WTC11 (cell line): ENCODE measurements at regions not wholly inside any gene's neighbourhood (a gene's known extent, or its start where the extent isn't known, plus 50 kb on each side); places are given as distances from the start of the nearest gene placed in this dataset.

ENCODE experiments used
- ATAC-seq: fragments of 200-7000 bp; cut with Tn5 transposase; 2 replicates; pipeline ENCODE4 v1.10.0; 2021; ENCODE audit warnings: mild to moderate bottlenecking, moderate library complexity
- CTCF ChIA-PET: fragments of 300-600 bp; sonication (Branson Sonifier 250); formaldehyde crosslinking; loops from one replicate; lab custom pipeline; 2021; ENCODE audit warnings: antibody characterized with exemption; lab: Charles Lee
- POLR2A ChIA-PET: fragments of 350-600 bp; sonication (Branson Sonifier 250); formaldehyde crosslinking; loops from one replicate; lab custom pipeline; 2021; ENCODE audit warnings: antibody characterized with exemption; lab: Charles Lee
- DNase-seq: peaks from one replicate; pipeline ENCODE4 v3.0.0; 2021; ENCODE audit warnings: low spot score
- H3K27ac Mint-ChIP-seq: 2 replicates; pipeline ENCODE4 v1.8.0; 2021; ENCODE audit warnings: mixed read lengths
- H3K27me3 Mint-ChIP-seq: 2 replicates; pipeline ENCODE4 v1.8.0; 2021; ENCODE audit warnings: low read depth, mild to moderate bottlenecking, moderate library complexity, mixed read lengths
- H3K36me3 Mint-ChIP-seq: 2 replicates; pipeline ENCODE4 v1.8.0; 2021; ENCODE audit warnings: mixed read lengths
- H3K4me1 Mint-ChIP-seq: 2 replicates; pipeline ENCODE4 v1.8.0; 2022; ENCODE audit warnings: mixed read lengths
- H3K4me3 Mint-ChIP-seq: 2 replicates; pipeline ENCODE4 v1.8.0; 2021; ENCODE audit warnings: mild to moderate bottlenecking, moderate library complexity, mixed read lengths
- H3K9me3 Mint-ChIP-seq: 2 replicates; pipeline ENCODE4 v1.8.0; 2021; ENCODE audit warnings: mixed read lengths
- ARID4B ChIP-seq: sonication (generic); formaldehyde crosslinking; IDR thresholded peaks from 2 replicates; pipeline ENCODE4 v1.8.0; 2023; ENCODE audit warnings: missing genetic modification reagents, mild to moderate bottlenecking, borderline replicate concordance
- ATF3 ChIP-seq: sonication (generic); formaldehyde crosslinking; conservative IDR thresholded peaks from 2 replicates; pipeline ENCODE4 v1.8.1; 2022; ENCODE audit warnings: mild to moderate bottlenecking, missing genetic modification reagents
- E2F4 ChIP-seq: sonication (generic); formaldehyde crosslinking; IDR thresholded peaks from 2 replicates; pipeline ENCODE4 v1.8.1; 2022; ENCODE audit warnings: low read depth, mild to moderate bottlenecking, moderate library complexity, missing genetic modification reagents, borderline replicate concordance
- E2F5 ChIP-seq: sonication (generic); formaldehyde crosslinking; IDR thresholded peaks from 2 replicates; pipeline ENCODE4 v1.8.1; 2022; ENCODE audit warnings: mild to moderate bottlenecking, moderate library complexity, missing genetic modification reagents
- ETV6 ChIP-seq: sonication (generic); formaldehyde crosslinking; IDR thresholded peaks from 2 replicates; pipeline ENCODE4 v1.8.1; 2022; ENCODE audit warnings: mild to moderate bottlenecking, missing genetic modification reagents
- FOXP1 ChIP-seq: sonication (generic); formaldehyde crosslinking; IDR thresholded peaks from 2 replicates; pipeline ENCODE4 v1.8.0; 2022; ENCODE audit warnings: missing genetic modification reagents, mild to moderate bottlenecking, moderate library complexity, borderline replicate concordance
- GTF2I ChIP-seq: fragments of 250-450 bp; sonication (Bioruptor Pico); conservative IDR thresholded peaks from 2 replicates; pipeline ENCODE4 v1.4.0; 2021; ENCODE audit warnings: mild to moderate bottlenecking
- HMGXB4 ChIP-seq: sonication (generic); formaldehyde crosslinking; IDR thresholded peaks from 2 replicates; pipeline ENCODE4 v1.8.1; 2023; ENCODE audit warnings: mild to moderate bottlenecking, moderate library complexity, missing genetic modification reagents
- IRF1 ChIP-seq: sonication (generic); formaldehyde crosslinking; IDR thresholded peaks from 2 replicates; pipeline ENCODE4 v1.8.0; 2023; ENCODE audit warnings: missing genetic modification reagents
- IRF2 ChIP-seq: sonication (generic); formaldehyde crosslinking; IDR thresholded peaks from 2 replicates; pipeline ENCODE4 v1.8.0; 2022; ENCODE audit warnings: low read depth, missing genetic modification reagents, borderline replicate concordance
- JAZF1 ChIP-seq: fragments of 250-450 bp; sonication (Bioruptor Pico); IDR thresholded peaks from 2 replicates; pipeline ENCODE4 v1.9.0; 2021; ENCODE audit warnings: moderate library complexity, mild to moderate bottlenecking, inconsistent platforms
- JUN ChIP-seq: sonication (generic); formaldehyde crosslinking; IDR thresholded peaks from 2 replicates; pipeline ENCODE4 v1.8.0; 2023; ENCODE audit warnings: mild to moderate bottlenecking, missing genetic modification reagents
- NR1H2 ChIP-seq: sonication (generic); formaldehyde crosslinking; IDR thresholded peaks from 2 replicates; pipeline ENCODE4 v1.9.0; 2021; ENCODE audit warnings: mild to moderate bottlenecking, moderate library complexity, missing genetic modification reagents
- TCF7 ChIP-seq: sonication (generic); formaldehyde crosslinking; IDR thresholded peaks from 2 replicates; pipeline ENCODE4 v1.8.0; 2022; ENCODE audit warnings: mild to moderate bottlenecking, low read depth, missing genetic modification reagents, moderate library complexity
- USF2 ChIP-seq: sonication (generic); formaldehyde crosslinking; IDR thresholded peaks from 2 replicates; pipeline ENCODE4 v1.8.1; 2023; ENCODE audit warnings: mild to moderate bottlenecking, missing genetic modification reagents, moderate library complexity
- ZNF219 ChIP-seq: sonication (generic); formaldehyde crosslinking; IDR thresholded peaks from 2 replicates; pipeline ENCODE4 v1.8.0; 2023; ENCODE audit warnings: missing genetic modification reagents, mild to moderate bottlenecking, borderline replicate concordance
- ZNF281 ChIP-seq: sonication (generic); formaldehyde crosslinking; IDR thresholded peaks from 2 replicates; pipeline ENCODE4 v1.8.0; 2023; ENCODE audit warnings: mild to moderate bottlenecking, missing genetic modification reagents
- ZNF671 ChIP-seq: fragments of 250-450 bp; sonication (Bioruptor Pico); IDR thresholded peaks from 2 replicates; pipeline ENCODE4 v1.8.0; 2021; ENCODE audit warnings: mild to moderate bottlenecking

GRCh38 chr3:145417678-145418077, 743.3 kb downstream of the PLOD2 start:
- TF ChIP-seq IRF1 (CRISPR knock-in tag) (no peak), GTF2I (CRISPR knock-in tag) (no peak), ZNF281 (CRISPR knock-in tag) (no peak), ATF3 (CRISPR knock-in tag) (no peak), TCF7 (CRISPR knock-in tag) (no peak)
- H3K4me1 Mint-ChIP-seq: peaks cover 9% of the 10 kb centered on the region; the same call in 1 of the 2 replicates
- no peak overlapping the region for H3K27ac Mint-ChIP-seq
- POLR2A ChIA-PET: no interaction called here
- H3K4me3 Mint-ChIP-seq: no peak overlapping the region
- DNase-seq (no peak), ATAC-seq (no peak)
- 0 out of 2 replicates have a peak, but pooled peaks cover under 1% of the 10 kb centered on the region for H3K9me3 Mint-ChIP-seq
- H3K36me3 Mint-ChIP-seq: no peaks in the 10 kb centered on the region
- no peaks in the 10 kb centered on the region for H3K27me3 Mint-ChIP-seq
- CTCF ChIA-PET: no interaction called here

GRCh38 chr3:145422556-145422955, 738.4 kb downstream of the PLOD2 start:
- Mint-ChIP-seq H3K27ac (no peak overlapping the region), H3K27me3 (no peaks in the 10 kb centered on the region), H3K36me3 (no peaks in the 10 kb centered on the region), H3K9me3 (no peaks in the 10 kb centered on the region), H3K4me1 (peaks cover 9% of the 10 kb centered on the region; the same call in 1 of the 2 replicates), H3K4me3 (no peak overlapping the region)
- DNase-seq (no peak), ATAC-seq (no peak)
- TF ChIP-seq JAZF1 (CRISPR knock-in tag) (no peak), ZNF219 (CRISPR knock-in tag) (no peak), HMGXB4 (CRISPR knock-in tag) (no peak), IRF2 (CRISPR knock-in tag) (no peak), ARID4B (no peak), FOXP1 (CRISPR knock-in tag) (no peak), ZNF671 (CRISPR knock-in tag) (no peak), USF2 (CRISPR knock-in tag) (no peak), IRF1 (CRISPR knock-in tag) (no peak), JUN (CRISPR knock-in tag) (no peak), E2F5 (CRISPR knock-in tag) (no peak), NR1H2 (no peak), E2F4 (no peak), ETV6 (CRISPR knock-in tag) (no peak)
- ChIA-PET CTCF (no interaction called here), POLR2A (no interaction called here)
